Caco-2 (cell line): ENCODE measurements at regions not wholly inside any gene's neighbourhood (a gene's known extent, or its start where the extent isn't known, plus 50 kb on each side); places are given as distances from the start of the nearest gene placed in this dataset.

Source experiments
- BruUV-seq: library from RNA; stranded (reverse); fragments of 400-500 nt; replicated peaks from 2 replicates; lab custom pipeline; 2021; lab: Mats Ljungman, UMichigan
- CTCF ChIA-PET: fragments of 300-600 bp; sonication (Branson Sonifier 250); formaldehyde crosslinking; loops from one replicate; lab custom pipeline; 2022; ENCODE audit warnings: antibody characterized with exemption; lab: Charles Lee
- POLR2A ChIA-PET: fragments of 300-600 bp; sonication (Branson Sonifier 250); formaldehyde crosslinking; loops from one replicate; lab custom pipeline; 2022; ENCODE audit warnings: antibody characterized with exemption; lab: Charles Lee
- DNase-seq, 2 experiments: peaks; one replicate each; pipeline versions ENCODE4 v3.0.0 to v3.0.0-alpha.2; 2020 to 2022
- H3K27me3 ChIP-seq: replicated peaks from 2 replicates; pipeline ENCODE4 v1.6.0; 2011; ENCODE audit warnings: low read length; ENCODE audit not compliant: control insufficient read depth, insufficient read depth
- H3K36me3 ChIP-seq: 2 replicates; pipeline ENCODE4 v1.5.1; 2011; ENCODE audit warnings: low read length; ENCODE audit not compliant: control insufficient read depth, insufficient read depth
- H3K4me1 ChIP-seq: fragments of 250-450 bp; sonication (Bioruptor Pico); 2 replicates; pipeline ENCODE4 v1.5.1; 2020; ENCODE audit warnings: mild to moderate bottlenecking
- H3K4me3 ChIP-seq: 2 replicates; pipeline ENCODE4 v1.5.1; 2011; ENCODE audit warnings: low read depth, mild to moderate bottlenecking, control low read depth, low read length
- H3K9me3 ChIP-seq: fragments of 250-450 bp; sonication (Bioruptor Pico); 2 replicates; pipeline ENCODE4 v1.5.1; 2020; ENCODE audit warnings: mild to moderate bottlenecking, moderate library complexity
- H3K27ac Mint-ChIP-seq: one replicate; pipeline ENCODE4 v1.8.0; 2022; ENCODE audit warnings: mixed read lengths; ENCODE audit not compliant: unreplicated experiment
- H3K27me3 Mint-ChIP-seq: one replicate; pipeline ENCODE4 v1.8.0; 2022; ENCODE audit warnings: mixed read lengths; ENCODE audit not compliant: insufficient read depth, unreplicated experiment
- H3K36me3 Mint-ChIP-seq: one replicate; pipeline ENCODE4 v1.8.0; 2022; ENCODE audit warnings: mild to moderate bottlenecking, mixed read lengths; ENCODE audit not compliant: insufficient read depth, unreplicated experiment
- H3K4me1 Mint-ChIP-seq: one replicate; pipeline ENCODE4 v1.8.0; 2022; ENCODE audit warnings: low read depth, mixed read lengths; ENCODE audit not compliant: unreplicated experiment
- H3K4me3 Mint-ChIP-seq: one replicate; pipeline ENCODE4 v1.8.0; 2022; ENCODE audit warnings: mild to moderate bottlenecking, moderate library complexity, mixed read lengths; ENCODE audit not compliant: unreplicated experiment
- H3K9me3 Mint-ChIP-seq: one replicate; pipeline ENCODE4 v1.8.0; 2022; ENCODE audit warnings: mixed read lengths; ENCODE audit not compliant: unreplicated experiment
- intact Hi-C: fragments of 100-400 bp; cut with micrococcal nuclease; formaldehyde crosslinking; loops from one replicate; pipeline ENCODE4 v1.10.0; 2022; ENCODE audit not compliant: unreplicated experiment
- TF ChIP-seq, protein P1 (sequence below), 2 experiments: fragments of 200-600 bp in 1 of 2; IDR thresholded peaks; 1 replicate in 1 of 2; 2 replicates in 1 of 2; pipeline versions ENCODE4 v1.5.1 to v1.8.0; 2011 to 2022; ENCODE audit warnings: antibody characterized with exemption in 1 of 2, control low read depth in 1 of 2, inconsistent platforms in 1 of 2, low read depth in 1 of 2, low read length in 1 of 2, mild to moderate bottlenecking in 1 of 2, moderate library complexity in 1 of 2; ENCODE audit not compliant: insufficient read depth in 1 of 2, severe bottlenecking in 1 of 2, unreplicated experiment in 1 of 2

DNA sequence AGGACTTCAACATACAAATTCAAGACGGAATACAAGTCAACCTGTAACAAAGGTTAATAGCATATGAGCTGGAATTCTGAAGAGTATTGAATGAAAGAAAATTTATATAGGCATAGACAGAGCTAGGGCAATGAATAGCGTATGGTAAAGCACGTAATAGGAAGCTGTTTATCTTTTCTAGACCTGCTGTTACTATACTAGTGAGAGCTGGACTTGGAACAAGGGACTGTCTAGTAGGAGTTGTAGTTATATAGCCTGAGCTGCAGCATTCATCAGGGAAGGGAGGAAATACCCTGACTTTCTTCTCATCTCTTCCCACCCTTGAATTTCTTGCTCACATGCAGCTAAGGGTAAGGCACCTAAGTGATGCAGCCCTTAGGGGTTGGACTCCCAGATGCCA is 67.5 kb upstream of the PRLR start:
- ChIA-PET POLR2A (no interaction called here), CTCF (no interaction called here)
- Mint-ChIP-seq H3K36me3 (no peaks in the 10 kb centered on the region), H3K4me1 (no peaks in the 10 kb centered on the region), H3K27ac (no peak overlapping the region), H3K27me3 (no peaks in the 10 kb centered on the region), H3K9me3 (peaks cover 6% of the 10 kb centered on the region), H3K4me3 (no peak overlapping the region)
- Histone ChIP-seq H3K27me3 (no peaks in the 10 kb centered on the region), H3K36me3 (no peaks in the 10 kb centered on the region), H3K4me3 (no peak overlapping the region), H3K4me1 (no peaks in the 10 kb centered on the region; the same call in 1 of the 2 replicates), H3K9me3 (no peaks in the 10 kb centered on the region)
- TF ChIP-seq, protein P1, sequence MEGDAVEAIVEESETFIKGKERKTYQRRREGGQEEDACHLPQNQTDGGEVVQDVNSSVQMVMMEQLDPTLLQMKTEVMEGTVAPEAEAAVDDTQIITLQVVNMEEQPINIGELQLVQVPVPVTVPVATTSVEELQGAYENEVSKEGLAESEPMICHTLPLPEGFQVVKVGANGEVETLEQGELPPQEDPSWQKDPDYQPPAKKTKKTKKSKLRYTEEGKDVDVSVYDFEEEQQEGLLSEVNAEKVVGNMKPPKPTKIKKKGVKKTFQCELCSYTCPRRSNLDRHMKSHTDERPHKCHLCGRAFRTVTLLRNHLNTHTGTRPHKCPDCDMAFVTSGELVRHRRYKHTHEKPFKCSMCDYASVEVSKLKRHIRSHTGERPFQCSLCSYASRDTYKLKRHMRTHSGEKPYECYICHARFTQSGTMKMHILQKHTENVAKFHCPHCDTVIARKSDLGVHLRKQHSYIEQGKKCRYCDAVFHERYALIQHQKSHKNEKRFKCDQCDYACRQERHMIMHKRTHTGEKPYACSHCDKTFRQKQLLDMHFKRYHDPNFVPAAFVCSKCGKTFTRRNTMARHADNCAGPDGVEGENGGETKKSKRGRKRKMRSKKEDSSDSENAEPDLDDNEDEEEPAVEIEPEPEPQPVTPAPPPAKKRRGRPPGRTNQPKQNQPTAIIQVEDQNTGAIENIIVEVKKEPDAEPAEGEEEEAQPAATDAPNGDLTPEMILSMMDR (IDR thresholded peaks at IDR 0.05; ENCODE audit: insufficient read depth in 1 of 2, low read depth in 1 of 2, low read length in 1 of 2, severe bottlenecking in 1 of 2, unreplicated experiment in 1 of 2), result no peak
- DNase-seq, result no peak
- intact Hi-C loops, result no loop called here
- BruUV-seq, result no TSS peak

DNA sequence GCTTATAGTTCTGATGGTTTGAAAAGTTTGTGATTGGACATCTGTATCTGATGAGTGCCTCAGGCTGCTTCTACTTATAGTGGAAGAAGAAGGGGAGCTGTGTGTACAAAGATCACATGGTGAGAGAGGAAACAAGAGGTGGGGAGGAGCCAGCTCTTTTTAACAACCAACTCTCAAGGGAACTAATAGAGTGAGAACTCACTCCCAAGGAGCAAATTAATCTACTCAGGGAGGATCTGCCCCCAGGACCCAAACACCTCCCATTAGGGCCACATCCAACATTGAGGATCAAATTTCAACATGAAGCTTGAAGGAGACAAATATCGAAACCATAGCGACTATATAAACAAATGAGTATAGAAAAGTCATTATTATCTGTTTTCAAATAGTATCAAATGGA is 64.7 kb upstream of the PRLR start:
- Mint-ChIP-seq H3K4me1 (no peaks in the 10 kb centered on the region), H3K27me3 (no peaks in the 10 kb centered on the region), H3K9me3 (peaks cover 8% of the 10 kb centered on the region), H3K4me3 (no peak overlapping the region), H3K27ac (no peak overlapping the region), H3K36me3 (no peaks in the 10 kb centered on the region)
- DNase-seq, result no peak
- BruUV-seq, result no TSS peak
- ChIA-PET CTCF (no interaction called here), POLR2A (no interaction called here)
- intact Hi-C loops, result no loop called here
- no peak overlapping the region for H3K4me3 ChIP-seq
- no peaks in the 10 kb centered on the region for H3K36me3 ChIP-seq
- no peaks in the 10 kb centered on the region for H3K4me1 ChIP-seq
- H3K27me3 ChIP-seq, result no peaks in the 10 kb centered on the region
- no peaks in the 10 kb centered on the region; the same call in 1 of the 2 replicates for H3K9me3 ChIP-seq
- TF ChIP-seq, protein P1 (IDR thresholded peaks at IDR 0.05; ENCODE audit: insufficient read depth in 1 of 2, low read depth in 1 of 2, low read length in 1 of 2, severe bottlenecking in 1 of 2, unreplicated experiment in 1 of 2), result no peak

DNA sequence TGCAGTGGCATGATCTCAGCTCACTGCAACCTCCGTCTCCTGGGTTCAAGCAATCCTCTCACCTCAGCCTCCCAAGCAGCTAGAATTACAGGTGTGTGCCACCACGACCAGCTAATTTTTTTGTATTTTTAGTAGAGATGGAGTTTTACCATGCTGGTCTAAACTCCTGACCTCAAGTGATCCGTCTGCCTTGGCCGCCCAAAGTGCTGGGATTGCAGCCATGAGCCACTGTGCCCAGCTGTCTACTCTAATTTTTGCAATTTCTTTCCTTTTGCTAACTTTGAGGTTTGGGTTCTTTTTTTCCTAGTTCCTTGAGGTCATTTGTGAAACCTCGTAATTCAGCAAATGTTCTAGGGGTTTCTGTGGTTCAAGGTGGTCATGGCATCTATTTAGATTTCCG is 63.7 kb upstream of the PRLR start:
- no peak for DNase-seq
- Histone ChIP-seq H3K36me3 (no peaks in the 10 kb centered on the region), H3K27me3 (no peaks in the 10 kb centered on the region), H3K4me3 (no peak overlapping the region), H3K9me3 (no peaks in the 10 kb centered on the region; the same call in 1 of the 2 replicates), H3K4me1 (no peaks in the 10 kb centered on the region)
- peaks cover 8% of the 10 kb centered on the region for H3K9me3 Mint-ChIP-seq
- TF ChIP-seq, protein P1 (IDR thresholded peaks at IDR 0.05; ENCODE audit: insufficient read depth in 1 of 2, low read depth in 1 of 2, low read length in 1 of 2, severe bottlenecking in 1 of 2, unreplicated experiment in 1 of 2), result no peak
- no peaks in the 10 kb centered on the region for H3K4me1 Mint-ChIP-seq
- H3K27me3 Mint-ChIP-seq, result no peaks in the 10 kb centered on the region
- BruUV-seq, result no TSS peak
- ChIA-PET CTCF (no interaction called here), POLR2A (no interaction called here)
- H3K4me3 Mint-ChIP-seq, result no peak overlapping the region
- intact Hi-C loops, result no loop called here
- no peaks in the 10 kb centered on the region for H3K36me3 Mint-ChIP-seq
- H3K27ac Mint-ChIP-seq, result no peak overlapping the region
